H9 (cell line): ENCODE measurements at regions not wholly inside any gene's neighbourhood (a gene's known extent, or its start where the extent isn't known, plus 50 kb on each side); places are given as distances from the start of the nearest gene placed in this dataset.

Experiments
- DNase-seq: peaks from one replicate; pipeline ENCODE4 v3.0.0-alpha.2; 2017
- H2AFZ ChIP-seq: one replicate; pipeline ENCODE4 v1.6.1; 2013; ENCODE audit warnings: mild to moderate bottlenecking, low read length, control low read depth, moderate library complexity
- H2AK5ac ChIP-seq: 2 replicates; pipeline ENCODE4 v1.6.1; 2013; ENCODE audit warnings: low read length, control low read depth, mixed read lengths; ENCODE audit not compliant: insufficient read length
- H2BK120ac ChIP-seq: one replicate; pipeline ENCODE4 v1.6.1; 2013; ENCODE audit warnings: low read depth, mild to moderate bottlenecking, low read length, control low read depth, inconsistent platforms; ENCODE audit not compliant: poor library complexity, severe bottlenecking
- H2BK12ac ChIP-seq: 2 replicates; pipeline ENCODE4 v1.6.1; 2013; ENCODE audit warnings: low read length, control low read depth, mixed read lengths, low read depth; ENCODE audit not compliant: insufficient read length
- H2BK15ac ChIP-seq: 2 replicates; pipeline ENCODE4 v1.6.1; 2013; ENCODE audit warnings: low read depth, low read length, control low read depth
- H2BK20ac ChIP-seq: one replicate; pipeline ENCODE4 v1.6.1; 2013; ENCODE audit warnings: low read depth, mild to moderate bottlenecking, low read length, control low read depth, inconsistent platforms; ENCODE audit not compliant: poor library complexity, severe bottlenecking
- H2BK5ac ChIP-seq: 2 replicates; pipeline ENCODE4 v1.6.1; 2013; ENCODE audit warnings: low read length, control low read depth, mixed read lengths; ENCODE audit not compliant: insufficient read length
- H3K14ac ChIP-seq: 2 replicates; pipeline ENCODE4 v1.6.1; 2013; ENCODE audit warnings: low read length, control low read depth; ENCODE audit not compliant: insufficient read depth
- H3K18ac ChIP-seq: 2 replicates; pipeline ENCODE4 v1.6.1; 2013; ENCODE audit warnings: low read depth, mild to moderate bottlenecking, mixed read lengths, low read length, control low read depth; ENCODE audit not compliant: insufficient read length
- H3K23ac ChIP-seq: 2 replicates; pipeline ENCODE4 v1.6.1; 2013; ENCODE audit warnings: low read length, control low read depth, mixed read lengths, low read depth; ENCODE audit not compliant: insufficient read length
- H3K23me2 ChIP-seq: 2 replicates; pipeline ENCODE4 v1.6.1; 2013; ENCODE audit warnings: low read depth, mild to moderate bottlenecking, mixed read lengths, low read length, control low read depth; ENCODE audit not compliant: insufficient read length, poor library complexity, severe bottlenecking
- H3K27ac ChIP-seq: 2 replicates; pipeline ENCODE4 v1.5.1; 2013; ENCODE audit warnings: low read length, control low read depth, mixed read lengths, low read depth; ENCODE audit not compliant: insufficient read length
- H3K27me3 ChIP-seq: 2 replicates; pipeline ENCODE4 v1.6.1; 2013; ENCODE audit warnings: low read length, control low read depth, inconsistent platforms; ENCODE audit not compliant: insufficient read depth
- H3K4ac ChIP-seq: 2 replicates; pipeline ENCODE4 v1.6.1; 2013; ENCODE audit warnings: low read depth, mild to moderate bottlenecking, control low read depth, inconsistent platforms, low read length, moderate library complexity
- H3K4me1 ChIP-seq: 2 replicates; pipeline ENCODE4 v1.6.1; 2013; ENCODE audit warnings: low read length, control low read depth, inconsistent platforms; ENCODE audit not compliant: insufficient read depth
- H3K4me2 ChIP-seq: 2 replicates; pipeline ENCODE4 v1.6.1; 2013; ENCODE audit warnings: low read length, control low read depth, mixed read lengths; ENCODE audit not compliant: insufficient read length, insufficient read depth
- H3K56ac ChIP-seq: 2 replicates; pipeline ENCODE4 v1.6.1; 2013; ENCODE audit warnings: low read depth, mild to moderate bottlenecking, mixed read lengths, low read length, control low read depth; ENCODE audit not compliant: insufficient read length
- H3K79me1 ChIP-seq: 2 replicates; pipeline ENCODE4 v1.6.1; 2013; ENCODE audit warnings: low read depth, mild to moderate bottlenecking, moderate library complexity, low read length, control low read depth, inconsistent platforms; ENCODE audit not compliant: insufficient read depth, poor library complexity, severe bottlenecking
- H3K79me2 ChIP-seq: 2 replicates; pipeline ENCODE4 v1.6.1; 2013; ENCODE audit warnings: low read length, control low read depth, inconsistent platforms; ENCODE audit not compliant: insufficient read depth
- H3K9ac ChIP-seq: 2 replicates; pipeline ENCODE4 v1.6.1; 2013; ENCODE audit warnings: low read length, control low read depth, mixed read lengths; ENCODE audit not compliant: insufficient read length; ENCODE audit errors: extremely low read depth
- H3K9me3 ChIP-seq: one replicate; pipeline ENCODE4 v1.6.1; 2013; ENCODE audit warnings: low read depth, low read length, inconsistent platforms; ENCODE audit not compliant: control insufficient read depth
- H3T11ph ChIP-seq: one replicate; pipeline ENCODE4 v1.6.1; 2013; ENCODE audit warnings: mild to moderate bottlenecking, low read length, control low read depth, inconsistent platforms
- H4K20me1 ChIP-seq: one replicate; pipeline ENCODE4 v1.6.1; 2013; ENCODE audit not compliant: control insufficient read depth, insufficient read length, insufficient read depth
- H4K5ac ChIP-seq: 2 replicates; pipeline ENCODE4 v1.6.1; 2013; ENCODE audit warnings: low read depth, mild to moderate bottlenecking, mixed read lengths, low read length, control low read depth; ENCODE audit not compliant: insufficient read length
- H4K8ac ChIP-seq: replicated peaks from 2 replicates; pipeline ENCODE4 v1.6.1; 2013; ENCODE audit warnings: low read length, control low read depth, mixed read lengths, low read depth; ENCODE audit not compliant: insufficient read length
- H4K91ac ChIP-seq: 2 replicates; pipeline ENCODE4 v1.6.1; 2013; ENCODE audit warnings: low read depth, mild to moderate bottlenecking, moderate library complexity, mixed read lengths, low read length, control low read depth; ENCODE audit not compliant: insufficient read length
- H3K27ac Mint-ChIP-seq, 3 experiments: 2 replicates in 2 of 3; 3 replicates in 1 of 3; pipeline ENCODE4 v1.8.0; 2020 to 2021; ENCODE audit warnings: mixed read lengths in 3 of 3, mild to moderate bottlenecking in 1 of 3, moderate library complexity in 1 of 3
- H3K27me3 Mint-ChIP-seq: 2 replicates; pipeline ENCODE4 v1.8.0; 2021; ENCODE audit warnings: low read depth, mild to moderate bottlenecking, moderate library complexity, mixed read lengths
- H3K36me3 Mint-ChIP-seq, 3 experiments: 2 replicates in 2 of 3; 3 replicates in 1 of 3; pipeline ENCODE4 v1.8.0; 2020 to 2021; ENCODE audit warnings: low read depth in 3 of 3, mixed read lengths in 3 of 3; ENCODE audit not compliant: insufficient read depth in 1 of 3
- H3K4me1 Mint-ChIP-seq, 2 experiments: 2 replicates each; pipeline ENCODE4 v1.8.0; 2020; ENCODE audit warnings: mixed read lengths in 2 of 2
- H3K4me3 Mint-ChIP-seq, 2 experiments: 2 replicates in 1 of 2; 3 replicates in 1 of 2; pipeline ENCODE4 v1.8.0; 2020 to 2021; ENCODE audit warnings: mild to moderate bottlenecking in 2 of 2, mixed read lengths in 2 of 2, moderate library complexity in 1 of 2
- H3K9me3 Mint-ChIP-seq, 2 experiments: 2 replicates in 1 of 2; 3 replicates in 1 of 2; pipeline ENCODE4 v1.8.0; 2020; ENCODE audit warnings: mild to moderate bottlenecking in 2 of 2, mixed read lengths in 2 of 2, moderate library complexity in 1 of 2
- WGBS: extraction: QIAGEN DNeasy Blood & Tissue Kit; methylation state at CpG from one replicate; pipeline ENCODE4 v1.1.7; 2013; ENCODE audit warnings: missing lambda C conversion rate, low lambda C conversion rate, mixed read lengths; ENCODE audit not compliant: insufficient read length; ENCODE audit errors: extremely low coverage; 5-methylcytosine and 5-hydroxymethylcytosine counted together
- TF ChIP-seq, protein P1 (sequence below): fragments of 200-600 bp; sonication (generic); conservative IDR thresholded peaks from 3 replicates; pipeline ENCODE4 v1.8.0; 2021; ENCODE audit warnings: antibody characterized with exemption, mild to moderate bottlenecking

DNA sequence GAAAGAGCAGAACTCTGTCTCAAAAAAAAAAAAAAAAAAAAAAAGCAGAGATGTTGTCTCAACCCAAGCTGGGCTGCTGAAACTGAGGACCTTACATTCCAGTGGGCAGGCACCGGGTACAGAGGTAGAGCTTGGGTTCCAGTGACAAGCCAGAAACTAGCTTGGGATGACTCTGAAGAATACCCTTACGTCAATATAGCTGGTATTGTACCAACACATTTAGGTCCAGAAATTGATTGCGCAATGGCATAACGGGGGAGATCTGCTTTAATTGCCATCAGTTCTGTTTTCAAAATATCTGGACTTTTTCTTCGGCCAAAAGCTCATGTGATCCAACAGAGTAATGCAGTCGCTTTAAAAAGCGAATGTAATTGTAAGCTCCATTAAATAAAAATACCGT lies 103.1 kb upstream of the UBL3 start:
- H4K5ac ChIP-seq, result no peak overlapping the region
- no peaks in the 10 kb centered on the region; a peak in 1 of 5 replicates for H3K9me3 Mint-ChIP-seq
- no peak overlapping the region for H3K4ac ChIP-seq
- H3K18ac ChIP-seq, result no peak overlapping the region
- H3K9ac ChIP-seq, result no peak overlapping the region
- peaks cover 11% of the 10 kb centered on the region for H3K27me3 Mint-ChIP-seq
- H3K27me3 ChIP-seq, result no peaks in the 10 kb centered on the region
- H3K14ac ChIP-seq, result no peak overlapping the region
- H2BK15ac ChIP-seq, result no peak overlapping the region
- H3K4me3 Mint-ChIP-seq, result no peak overlapping the region
- no peaks in the 10 kb centered on the region for H3K79me1 ChIP-seq
- DNase-seq, result no peak
- no peak overlapping the region for H2BK20ac ChIP-seq
- no peaks in the 10 kb centered on the region for H3K9me3 ChIP-seq
- no peak overlapping the region for H3K23ac ChIP-seq
- H3K27ac Mint-ChIP-seq, result no peak overlapping the region
- no peaks in the 10 kb centered on the region for H3K79me2 ChIP-seq
- no peak overlapping the region for H2AK5ac ChIP-seq
- H3K4me1 ChIP-seq, result peaks cover 10% of the 10 kb centered on the region
- no peak overlapping the region for H4K8ac ChIP-seq
- no CpG with 5 or more reads among the region's 8 CpGs for WGBS
- no peak overlapping the region for H3K56ac ChIP-seq
- no peaks in the 10 kb centered on the region for H3K23me2 ChIP-seq
- no peaks in the 10 kb centered on the region; a peak in 1 of 7 replicates for H3K36me3 Mint-ChIP-seq
- H3K4me2 ChIP-seq, result no peak overlapping the region
- TF ChIP-seq, protein P1, sequence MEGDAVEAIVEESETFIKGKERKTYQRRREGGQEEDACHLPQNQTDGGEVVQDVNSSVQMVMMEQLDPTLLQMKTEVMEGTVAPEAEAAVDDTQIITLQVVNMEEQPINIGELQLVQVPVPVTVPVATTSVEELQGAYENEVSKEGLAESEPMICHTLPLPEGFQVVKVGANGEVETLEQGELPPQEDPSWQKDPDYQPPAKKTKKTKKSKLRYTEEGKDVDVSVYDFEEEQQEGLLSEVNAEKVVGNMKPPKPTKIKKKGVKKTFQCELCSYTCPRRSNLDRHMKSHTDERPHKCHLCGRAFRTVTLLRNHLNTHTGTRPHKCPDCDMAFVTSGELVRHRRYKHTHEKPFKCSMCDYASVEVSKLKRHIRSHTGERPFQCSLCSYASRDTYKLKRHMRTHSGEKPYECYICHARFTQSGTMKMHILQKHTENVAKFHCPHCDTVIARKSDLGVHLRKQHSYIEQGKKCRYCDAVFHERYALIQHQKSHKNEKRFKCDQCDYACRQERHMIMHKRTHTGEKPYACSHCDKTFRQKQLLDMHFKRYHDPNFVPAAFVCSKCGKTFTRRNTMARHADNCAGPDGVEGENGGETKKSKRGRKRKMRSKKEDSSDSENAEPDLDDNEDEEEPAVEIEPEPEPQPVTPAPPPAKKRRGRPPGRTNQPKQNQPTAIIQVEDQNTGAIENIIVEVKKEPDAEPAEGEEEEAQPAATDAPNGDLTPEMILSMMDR, result no peak
- no peak overlapping the region for H4K91ac ChIP-seq
- no peak overlapping the region for H2BK12ac ChIP-seq
- no peak overlapping the region for H2BK120ac ChIP-seq
- no peak overlapping the region for H3K27ac ChIP-seq
- H3K4me1 Mint-ChIP-seq, result peaks cover 28 to 36% of the 10 kb centered on the region in 2 experiments
- H3T11ph ChIP-seq, result no peak overlapping the region
- H2AFZ ChIP-seq, result no peak overlapping the region
- H4K20me1 ChIP-seq, result no peaks in the 10 kb centered on the region
- H2BK5ac ChIP-seq, result no peak overlapping the region
